ENCODE measurements at regions not wholly inside any gene's neighbourhood (a gene's known extent, or its start where the extent isn't known, plus 50 kb on each side); places are given as distances from the start of the nearest gene placed in this dataset.

DNA sequence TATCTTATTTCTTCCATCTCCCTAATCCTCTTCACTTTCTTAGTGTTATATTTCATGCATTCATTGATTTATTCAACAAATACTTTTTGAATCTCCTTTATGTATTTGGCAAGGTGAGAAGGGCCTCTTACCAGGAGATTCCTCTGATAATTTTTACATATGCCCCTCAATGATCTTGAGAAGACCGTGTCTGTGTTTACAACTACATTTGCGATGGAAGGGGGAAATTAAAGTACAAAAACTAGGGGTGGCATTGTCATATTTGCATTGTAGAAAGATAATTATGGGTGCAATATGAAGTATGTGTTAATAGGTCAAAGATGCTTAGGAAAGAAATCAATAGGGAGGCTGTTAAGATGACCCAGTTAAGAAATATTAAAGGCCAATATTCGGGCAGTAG, 1108.4 kb upstream of the MIR17HG start:
- TF ChIP-seq NR1H2 (CRISPR knock-in tag; IDR thresholded peaks at IDR 0.05) (no peak), CREM (CRISPR knock-in tag; IDR thresholded peaks at IDR 0.05) (no peak), SMAD3 (CRISPR knock-in tag; IDR thresholded peaks at IDR 0.05; ENCODE audit: borderline replicate concordance) (no peak), PRRX2 (CRISPR knock-in tag; IDR thresholded peaks at IDR 0.05) (no peak), JUN (CRISPR knock-in tag; IDR thresholded peaks at IDR 0.05) (no peak), NR3C1 (CRISPR knock-in tag; conservative IDR thresholded peaks at IDR 0.05; ENCODE audit: low read depth) (no peak)
- TF ChIP-seq, protein P1, sequence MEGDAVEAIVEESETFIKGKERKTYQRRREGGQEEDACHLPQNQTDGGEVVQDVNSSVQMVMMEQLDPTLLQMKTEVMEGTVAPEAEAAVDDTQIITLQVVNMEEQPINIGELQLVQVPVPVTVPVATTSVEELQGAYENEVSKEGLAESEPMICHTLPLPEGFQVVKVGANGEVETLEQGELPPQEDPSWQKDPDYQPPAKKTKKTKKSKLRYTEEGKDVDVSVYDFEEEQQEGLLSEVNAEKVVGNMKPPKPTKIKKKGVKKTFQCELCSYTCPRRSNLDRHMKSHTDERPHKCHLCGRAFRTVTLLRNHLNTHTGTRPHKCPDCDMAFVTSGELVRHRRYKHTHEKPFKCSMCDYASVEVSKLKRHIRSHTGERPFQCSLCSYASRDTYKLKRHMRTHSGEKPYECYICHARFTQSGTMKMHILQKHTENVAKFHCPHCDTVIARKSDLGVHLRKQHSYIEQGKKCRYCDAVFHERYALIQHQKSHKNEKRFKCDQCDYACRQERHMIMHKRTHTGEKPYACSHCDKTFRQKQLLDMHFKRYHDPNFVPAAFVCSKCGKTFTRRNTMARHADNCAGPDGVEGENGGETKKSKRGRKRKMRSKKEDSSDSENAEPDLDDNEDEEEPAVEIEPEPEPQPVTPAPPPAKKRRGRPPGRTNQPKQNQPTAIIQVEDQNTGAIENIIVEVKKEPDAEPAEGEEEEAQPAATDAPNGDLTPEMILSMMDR (IDR thresholded peaks at IDR 0.05): no peak
- TF ChIP-seq, protein P2, sequence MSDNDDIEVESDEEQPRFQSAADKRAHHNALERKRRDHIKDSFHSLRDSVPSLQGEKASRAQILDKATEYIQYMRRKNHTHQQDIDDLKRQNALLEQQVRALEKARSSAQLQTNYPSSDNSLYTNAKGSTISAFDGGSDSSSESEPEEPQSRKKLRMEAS (CRISPR knock-in tag; IDR thresholded peaks at IDR 0.05): no peak
- TF ChIP-seq, protein P3, sequence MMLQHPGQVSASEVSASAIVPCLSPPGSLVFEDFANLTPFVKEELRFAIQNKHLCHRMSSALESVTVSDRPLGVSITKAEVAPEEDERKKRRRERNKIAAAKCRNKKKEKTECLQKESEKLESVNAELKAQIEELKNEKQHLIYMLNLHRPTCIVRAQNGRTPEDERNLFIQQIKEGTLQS (CRISPR knock-in tag; conservative IDR thresholded peaks at IDR 0.05): no peak
- TF ChIP-seq, protein P4, sequence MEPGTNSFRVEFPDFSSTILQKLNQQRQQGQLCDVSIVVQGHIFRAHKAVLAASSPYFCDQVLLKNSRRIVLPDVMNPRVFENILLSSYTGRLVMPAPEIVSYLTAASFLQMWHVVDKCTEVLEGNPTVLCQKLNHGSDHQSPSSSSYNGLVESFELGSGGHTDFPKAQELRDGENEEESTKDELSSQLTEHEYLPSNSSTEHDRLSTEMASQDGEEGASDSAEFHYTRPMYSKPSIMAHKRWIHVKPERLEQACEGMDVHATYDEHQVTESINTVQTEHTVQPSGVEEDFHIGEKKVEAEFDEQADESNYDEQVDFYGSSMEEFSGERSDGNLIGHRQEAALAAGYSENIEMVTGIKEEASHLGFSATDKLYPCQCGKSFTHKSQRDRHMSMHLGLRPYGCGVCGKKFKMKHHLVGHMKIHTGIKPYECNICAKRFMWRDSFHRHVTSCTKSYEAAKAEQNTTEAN (CRISPR knock-in tag; IDR thresholded peaks at IDR 0.05): no peak
